ENCODE measurements at regions not wholly inside any gene's neighbourhood (a gene's known extent, or its start where the extent isn't known, plus 50 kb on each side); places are given as distances from the start of the nearest gene placed in this dataset.

DNA sequence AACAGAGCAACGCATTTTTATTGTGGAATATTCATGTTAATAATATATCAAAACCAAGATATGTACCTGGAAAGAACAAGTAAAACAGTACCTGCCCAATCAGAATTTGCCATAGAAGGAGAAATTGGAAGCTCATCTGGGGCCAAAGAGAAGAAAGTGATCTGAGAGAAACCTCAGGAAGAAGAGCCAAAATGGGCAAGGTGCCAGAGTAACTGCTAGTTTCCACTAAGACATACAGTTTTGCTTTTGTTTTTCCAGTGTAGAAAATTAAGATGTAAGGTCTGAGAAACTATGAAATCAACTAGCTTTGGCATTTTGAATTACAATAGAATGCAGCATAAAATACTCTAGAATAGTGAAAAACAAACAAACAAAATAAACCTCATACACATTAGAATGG lies 2201.2 kb downstream of the ARAP2 start:
- TF ChIP-seq POLR2A (IDR thresholded peaks at IDR 0.05; ENCODE audit: low read depth, low read length) = no peak
- no peak for TF ChIP-seq POLR2AphosphoS5 (IDR thresholded peaks at IDR 0.05; ENCODE audit: low read depth, low read length)
- no peak for TF ChIP-seq TAF1 (IDR thresholded peaks at IDR 0.05; ENCODE audit: borderline replicate concordance, low read depth, low read length)
